ENCODE measurements at regions not wholly inside any gene's neighbourhood (a gene's known extent, or its start where the extent isn't known, plus 50 kb on each side); places are given as distances from the start of the nearest gene placed in this dataset.
"Not testable (repeated sequence)": the region's sequence is repeated elsewhere in the genome, so short reads cannot be mapped to it uniquely, and the experiment has no call there.

DNA sequence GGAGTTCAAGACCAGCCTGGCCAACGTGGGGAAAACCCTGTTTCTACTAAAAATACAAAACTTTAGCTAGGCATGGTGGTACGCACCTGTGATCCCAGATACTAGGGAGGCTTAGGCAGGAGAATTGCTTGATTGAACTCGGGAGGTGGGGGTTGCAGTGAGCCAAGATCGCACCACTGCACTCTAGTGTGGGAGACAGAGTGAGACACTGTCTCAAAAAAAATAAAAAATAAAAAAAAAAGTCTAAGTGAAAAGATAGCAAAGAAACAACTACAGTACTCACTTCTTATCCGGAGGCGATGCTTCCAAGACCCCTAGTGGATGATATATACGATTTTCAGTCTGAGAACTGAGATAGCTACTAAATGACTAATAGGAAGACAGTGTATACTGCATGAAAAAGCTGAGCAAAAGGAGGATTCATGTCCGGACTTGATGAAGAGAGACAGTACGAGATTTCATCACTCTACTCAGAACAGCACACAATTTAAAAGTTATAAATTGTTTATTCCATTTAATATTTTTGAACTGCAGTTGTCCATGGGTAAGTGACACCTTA is 138.7 kb upstream of the GOLGA6L6 start:
- WGBS, 10 experiments: no CpG with 5 or more reads among the region's 9 CpGs
- H3K27ac ChIP-seq; H3K4me3 ChIP-seq; in situ Hi-C loops (cut with MboI; ENCODE audit: low pct_unique_long_range_greater_than_20kb in 2 of 9, low sequenced_read_pairs in 9 of 9, unreplicated experiment in 9 of 9); H3K4me1 ChIP-seq (replicated peaks in 1 of 2): not testable (repeated sequence)
- peak in 1 of 8 experiments; percentile 64 for ATAC-seq (replicated peaks in 6 of 8)

DNA sequence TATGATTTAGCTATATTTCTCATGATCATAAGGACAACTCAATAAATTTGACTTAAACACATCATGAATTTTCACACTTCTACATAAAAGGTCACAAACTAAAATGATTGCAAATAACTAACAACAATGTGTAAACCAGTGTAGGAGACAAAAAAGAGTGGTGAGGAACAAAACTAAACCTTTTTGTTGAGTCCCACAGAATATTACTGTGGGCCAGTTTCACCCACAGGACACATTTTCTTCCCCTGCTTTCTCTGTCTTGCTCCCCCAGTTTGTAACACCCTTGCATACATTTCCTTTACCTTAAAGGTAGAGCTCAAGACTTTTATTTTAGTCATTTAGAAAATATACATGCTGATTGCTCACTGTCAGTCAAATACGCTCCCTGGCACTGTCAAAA is 130.9 kb upstream of the GOLGA6L6 start:
- 0 to 27% (median 8%) methylated on average over 1 of the region's 1 CpG for WGBS, 10 experiments
- no peaks in the 10 kb centered on the region for H3K4me1 ChIP-seq (replicated peaks in 1 of 2)
- no peak overlapping the region for H3K27ac ChIP-seq
- ATAC-seq (replicated peaks in 6 of 8): no peak
- no peak overlapping the region for H3K4me3 ChIP-seq
- in situ Hi-C loops (cut with MboI; ENCODE audit: low pct_unique_long_range_greater_than_20kb in 2 of 9, low sequenced_read_pairs in 9 of 9, unreplicated experiment in 9 of 9): no loop called here

DNA sequence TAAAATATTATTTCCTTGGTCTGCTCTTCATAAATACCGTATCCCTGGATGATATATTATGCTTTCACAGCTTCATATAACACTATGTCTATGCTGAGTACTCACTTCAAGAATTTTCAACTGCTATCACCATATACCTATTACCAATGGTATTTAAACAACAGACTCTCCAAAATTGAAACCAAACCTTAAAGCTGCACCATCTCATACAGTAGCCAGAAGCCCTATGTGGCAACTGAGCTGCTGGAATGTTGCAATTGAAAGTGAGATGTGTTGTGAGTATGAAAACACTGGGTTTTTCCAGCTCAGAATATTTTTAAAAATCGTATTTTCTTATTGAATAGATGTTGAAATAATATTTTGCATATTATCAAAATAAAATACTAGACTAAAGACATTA is 130.1 kb upstream of the GOLGA6L6 start:
- no peak overlapping the region for H3K4me3 ChIP-seq
- no peak overlapping the region for H3K27ac ChIP-seq
- WGBS, 10 experiments: 0 to 67% (median 9%) methylated on average over 2 of the region's 2 CpGs
- no peaks in the 10 kb centered on the region for H3K4me1 ChIP-seq (replicated peaks in 1 of 2)
- in situ Hi-C loops (cut with MboI; ENCODE audit: low pct_unique_long_range_greater_than_20kb in 2 of 9, low sequenced_read_pairs in 9 of 9, unreplicated experiment in 9 of 9): no loop called here
- ATAC-seq (replicated peaks in 6 of 8): no peak

GRCh38 chr15:20666410-20666809 is 124.8 kb upstream of the GOLGA6L6 start:
- H3K4me3 ChIP-seq; H3K27ac ChIP-seq; in situ Hi-C loops (cut with MboI; ENCODE audit: low pct_unique_long_range_greater_than_20kb in 2 of 9, low sequenced_read_pairs in 9 of 9, unreplicated experiment in 9 of 9); H3K4me1 ChIP-seq (replicated peaks in 1 of 2): not testable (repeated sequence)
- ATAC-seq (replicated peaks in 6 of 8): peak in 2 of 8 experiments; percentile 59 to 72
- 0 to 78% (median 20%) methylated on average over 2 to 3 of the region's 3 CpGs for WGBS, 10 experiments

GRCh38 chr15:20665653-20666052 is 124.1 kb upstream of the GOLGA6L6 start:
- Histone ChIP-seq H3K4me1 (replicated peaks in 1 of 2) (no peaks in the 10 kb centered on the region), H3K4me3 (no peak overlapping the region), H3K27ac (no peak overlapping the region)
- ATAC-seq (replicated peaks in 6 of 8): no peak
- WGBS, 10 experiments: 0 to 77% (median 14%) methylated on average over 1 of the region's 1 CpG; no CpG with 5 or more reads in 2 of the 10 experiments
- in situ Hi-C loops (cut with MboI; ENCODE audit: low pct_unique_long_range_greater_than_20kb in 2 of 9, low sequenced_read_pairs in 9 of 9, unreplicated experiment in 9 of 9): no loop called here

- H3K27ac ChIP-seq: no peak overlapping the region
- in situ Hi-C loops (cut with MboI; ENCODE audit: low pct_unique_long_range_greater_than_20kb in 2 of 9, low sequenced_read_pairs in 9 of 9, unreplicated experiment in 9 of 9): no loop called here
- 5 to 82% (median 47%) methylated on average over 2 to 8 of the region's 8 CpGs for WGBS, 10 experiments
- H3K4me3 ChIP-seq: no peak overlapping the region
- no peaks in the 10 kb centered on the region for H3K4me1 ChIP-seq (replicated peaks in 1 of 2)
- no peak for ATAC-seq (replicated peaks in 6 of 8)
Measured at GRCh38 chr15:20659265-20659664, 117.7 kb upstream of the GOLGA6L6 start.

DNA sequence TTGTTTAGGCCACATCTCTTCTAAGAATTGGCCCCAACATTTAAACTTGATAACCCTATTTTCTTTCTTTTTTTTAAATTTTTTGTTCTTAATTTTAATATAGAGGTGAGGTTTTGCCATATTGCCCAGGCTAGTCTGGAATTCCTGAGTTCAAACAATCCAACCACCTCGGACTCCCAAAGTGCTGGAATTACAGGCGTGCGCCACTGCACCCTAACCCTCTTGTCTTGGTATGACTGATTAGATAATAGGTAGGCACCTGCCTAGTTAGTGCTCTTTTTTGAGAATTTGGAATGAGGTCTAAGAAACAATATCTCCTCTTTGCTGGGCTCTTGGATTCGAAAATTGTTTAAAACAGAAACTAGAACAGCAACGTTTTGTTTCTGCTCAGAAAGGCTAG is 116.4 kb upstream of the GOLGA6L6 start:
- 0 to 54% (median 21%) methylated on average over 5 of the region's 5 CpGs for WGBS, 10 experiments
- Histone ChIP-seq H3K4me3 (no peak overlapping the region), H3K4me1 (replicated peaks in 1 of 2) (no peaks in the 10 kb centered on the region), H3K27ac (no peak overlapping the region)
- ATAC-seq (replicated peaks in 6 of 8): no peak
- in situ Hi-C loops (cut with MboI; ENCODE audit: low pct_unique_long_range_greater_than_20kb in 2 of 9, low sequenced_read_pairs in 9 of 9, unreplicated experiment in 9 of 9): no loop called here

GRCh38 chr15:20657084-20657483 is 115.5 kb upstream of the GOLGA6L6 start:
- no peak overlapping the region for H3K4me3 ChIP-seq
- WGBS, 10 experiments: 0 to 88% (median 61%) methylated on average over 1 of the region's 1 CpG
- in situ Hi-C loops (cut with MboI; ENCODE audit: low pct_unique_long_range_greater_than_20kb in 2 of 9, low sequenced_read_pairs in 9 of 9, unreplicated experiment in 9 of 9): no loop called here
- H3K4me1 ChIP-seq (replicated peaks in 1 of 2): no peaks in the 10 kb centered on the region
- no peak for ATAC-seq (replicated peaks in 6 of 8)
- H3K27ac ChIP-seq: no peak overlapping the region

GRCh38 chr15:20652914-20653313 is 111.3 kb upstream of the GOLGA6L6 start:
- Histone ChIP-seq H3K4me3 (no peak overlapping the region), H3K4me1 (replicated peaks in 1 of 2) (no peaks in the 10 kb centered on the region), H3K27ac (no peak overlapping the region)
- in situ Hi-C loops (cut with MboI; ENCODE audit: low pct_unique_long_range_greater_than_20kb in 2 of 9, low sequenced_read_pairs in 9 of 9, unreplicated experiment in 9 of 9): no loop called here
- ATAC-seq (replicated peaks in 6 of 8): no peak
- 28 to 86% (median 60%) methylated on average over 2 of the region's 2 CpGs for WGBS, 10 experiments

- H3K4me1 ChIP-seq (replicated peaks in 1 of 2); in situ Hi-C loops (cut with MboI; ENCODE audit: low pct_unique_long_range_greater_than_20kb in 2 of 9, low sequenced_read_pairs in 9 of 9, unreplicated experiment in 9 of 9); ATAC-seq (replicated peaks in 6 of 8); H3K27ac ChIP-seq; H3K4me3 ChIP-seq: not testable (repeated sequence)
- 21 to 95% (median 57%) methylated on average over 1 to 6 of the region's 6 CpGs for WGBS, 10 experiments
Measured at GRCh38 chr15:20648402-20648975, 106.9 kb upstream of the GOLGA6L6 start.

- no peaks in the 10 kb centered on the region for H3K4me1 ChIP-seq (replicated peaks in 1 of 2)
- in situ Hi-C loops (cut with MboI; ENCODE audit: low pct_unique_long_range_greater_than_20kb in 2 of 9, low sequenced_read_pairs in 9 of 9, unreplicated experiment in 9 of 9): no loop called here
- no peak overlapping the region for H3K27ac ChIP-seq
- ATAC-seq (replicated peaks in 6 of 8): no peak
- 0 to 80% (median 44%) methylated on average over 1 to 7 of the region's 7 CpGs for WGBS, 10 experiments
- no peak overlapping the region for H3K4me3 ChIP-seq
Measured at GRCh38 chr15:20646529-20647142, 105.0 kb upstream of the GOLGA6L6 start.

DNA sequence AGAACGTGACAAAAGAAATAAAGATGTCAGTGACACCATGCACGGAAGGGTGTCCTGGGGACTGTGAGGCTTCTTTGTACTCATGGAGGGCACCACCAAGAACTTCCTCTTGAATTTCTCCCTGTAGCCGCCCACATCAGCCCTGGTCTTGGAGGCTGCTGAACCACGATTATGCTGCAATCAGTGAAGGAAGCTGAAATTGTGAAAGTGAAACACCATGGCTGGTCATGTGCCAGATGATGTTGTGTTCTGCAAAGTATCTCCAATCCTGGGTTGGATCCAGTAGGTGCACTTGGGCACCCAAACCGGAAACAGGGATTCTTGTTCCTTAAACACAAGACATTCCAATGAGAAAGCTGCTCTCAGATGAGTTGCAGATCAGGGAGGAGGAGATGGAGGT is 104.4 kb upstream of the GOLGA6L6 start:
- H3K27ac ChIP-seq: no peak overlapping the region
- in situ Hi-C loops (cut with MboI; ENCODE audit: low pct_unique_long_range_greater_than_20kb in 2 of 9, low sequenced_read_pairs in 9 of 9, unreplicated experiment in 9 of 9): no loop called here
- no peaks in the 10 kb centered on the region for H3K4me1 ChIP-seq (replicated peaks in 1 of 2)
- peak in 1 of 8 experiments; percentile 64 for ATAC-seq (replicated peaks in 6 of 8)
- no peak overlapping the region for H3K4me3 ChIP-seq
- 6 to 72% (median 33%) methylated on average over 2 to 5 of the region's 5 CpGs for WGBS, 10 experiments

- ATAC-seq (replicated peaks in 6 of 8): no peak
- Histone ChIP-seq H3K4me3 (no peak overlapping the region), H3K4me1 (replicated peaks in 1 of 2) (no peaks in the 10 kb centered on the region), H3K27ac (no peak overlapping the region)
- 8 to 78% (median 32%) methylated on average over 1 to 3 of the region's 3 CpGs for WGBS, 10 experiments
- in situ Hi-C loops (cut with MboI; ENCODE audit: low pct_unique_long_range_greater_than_20kb in 2 of 9, low sequenced_read_pairs in 9 of 9, unreplicated experiment in 9 of 9): no loop called here
Measured at GRCh38 chr15:20644896-20645295, 103.3 kb upstream of the GOLGA6L6 start.

DNA sequence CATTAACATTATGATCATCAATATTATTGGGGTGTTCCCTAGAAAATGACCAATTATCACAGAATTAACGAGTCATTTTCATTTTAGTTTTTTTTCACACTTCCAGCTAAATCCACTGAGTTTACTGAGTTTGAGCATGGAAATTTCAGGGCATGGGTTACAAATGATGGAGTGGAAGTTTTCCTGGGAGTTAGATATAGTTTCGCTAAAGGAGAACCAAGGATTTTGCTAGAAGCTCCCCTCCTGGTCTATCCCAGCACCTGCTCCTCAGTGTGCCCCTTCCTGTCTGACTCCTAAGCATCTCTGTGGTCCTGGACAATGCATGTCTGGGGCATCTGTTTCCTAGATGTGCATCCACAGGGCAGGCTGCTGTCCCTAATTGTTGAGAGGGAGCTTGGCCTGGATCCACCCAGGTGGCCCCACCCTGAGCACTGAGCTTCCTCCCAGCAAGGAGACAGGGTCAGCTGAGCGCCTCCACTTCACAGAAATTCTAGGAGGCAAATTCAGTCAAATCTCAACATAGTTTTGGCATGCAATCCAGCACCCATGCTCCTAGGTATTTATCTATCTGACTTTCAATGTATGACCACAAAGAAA is 102.3 kb upstream of the GOLGA6L6 start:
- ATAC-seq (replicated peaks in 6 of 8): no peak
- Histone ChIP-seq H3K4me3 (no peak overlapping the region), H3K27ac (no peak overlapping the region), H3K4me1 (replicated peaks in 1 of 2) (no peaks in the 10 kb centered on the region)
- 8 to 92% (median 19%) methylated on average over 2 to 3 of the region's 3 CpGs for WGBS, 10 experiments
- in situ Hi-C loops (cut with MboI; ENCODE audit: low pct_unique_long_range_greater_than_20kb in 2 of 9, low sequenced_read_pairs in 9 of 9, unreplicated experiment in 9 of 9): no loop called here
